ENCODE measurements at regions not wholly inside any gene's neighbourhood (a gene's known extent, or its start where the extent isn't known, plus 50 kb on each side); places are given as distances from the start of the nearest gene placed in this dataset.

- TF ChIP-seq, protein P1, sequence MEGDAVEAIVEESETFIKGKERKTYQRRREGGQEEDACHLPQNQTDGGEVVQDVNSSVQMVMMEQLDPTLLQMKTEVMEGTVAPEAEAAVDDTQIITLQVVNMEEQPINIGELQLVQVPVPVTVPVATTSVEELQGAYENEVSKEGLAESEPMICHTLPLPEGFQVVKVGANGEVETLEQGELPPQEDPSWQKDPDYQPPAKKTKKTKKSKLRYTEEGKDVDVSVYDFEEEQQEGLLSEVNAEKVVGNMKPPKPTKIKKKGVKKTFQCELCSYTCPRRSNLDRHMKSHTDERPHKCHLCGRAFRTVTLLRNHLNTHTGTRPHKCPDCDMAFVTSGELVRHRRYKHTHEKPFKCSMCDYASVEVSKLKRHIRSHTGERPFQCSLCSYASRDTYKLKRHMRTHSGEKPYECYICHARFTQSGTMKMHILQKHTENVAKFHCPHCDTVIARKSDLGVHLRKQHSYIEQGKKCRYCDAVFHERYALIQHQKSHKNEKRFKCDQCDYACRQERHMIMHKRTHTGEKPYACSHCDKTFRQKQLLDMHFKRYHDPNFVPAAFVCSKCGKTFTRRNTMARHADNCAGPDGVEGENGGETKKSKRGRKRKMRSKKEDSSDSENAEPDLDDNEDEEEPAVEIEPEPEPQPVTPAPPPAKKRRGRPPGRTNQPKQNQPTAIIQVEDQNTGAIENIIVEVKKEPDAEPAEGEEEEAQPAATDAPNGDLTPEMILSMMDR (IDR thresholded peaks at IDR 0.05), result no peak
- no peak for TF ChIP-seq POLR2A (IDR thresholded peaks at IDR 0.05)
- TF ChIP-seq EP300 (IDR thresholded peaks at IDR 0.05), result no peak
These were observed 84.1 kb upstream of the SLC8A1 start for GRCh38 chr2:40535972-40536371.

Data from stomach (tissue), 4 donors.